GM04503 (cell line): ENCODE measurements at regions not wholly inside any gene's neighbourhood (a gene's known extent, or its start where the extent isn't known, plus 50 kb on each side); places are given as distances from the start of the nearest gene placed in this dataset.

Source experiments
- DNase-seq: peaks from one replicate; pipeline ENCODE4 v3.0.0-alpha.2; 2012; ENCODE audit warnings: low read depth

GRCh38 chr17:70875729-70876310 lies 706.5 kb downstream of the KCNJ2 start:
- no peak for DNase-seq

DNA sequence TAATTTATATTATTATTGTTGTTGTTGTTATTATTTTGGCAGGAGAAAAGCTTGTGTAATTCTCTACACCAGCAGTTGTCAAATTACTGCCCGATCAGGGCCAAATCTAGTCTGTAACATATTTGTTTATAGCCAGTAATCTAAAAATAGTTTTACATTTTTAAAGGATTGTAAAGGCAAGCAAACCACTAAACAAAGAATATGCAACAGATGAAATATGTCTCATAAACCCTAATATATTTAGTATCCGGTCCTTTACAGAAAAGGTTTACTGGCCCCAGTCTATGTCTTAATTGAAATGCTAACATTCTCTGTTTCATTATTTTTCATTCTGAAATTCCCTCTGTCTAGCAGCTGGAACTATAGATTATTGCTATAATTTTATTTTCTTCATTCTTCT lies 709.5 kb downstream of the KCNJ2 start:
- no peak for DNase-seq

- no peak for DNase-seq
Measured at GRCh38 chr17:70879401-70879800, 710.1 kb downstream of the KCNJ2 start.

GRCh38 chr17:70881093-70881492 lies 711.8 kb downstream of the KCNJ2 start:
- DNase-seq, result no peak

- no peak for DNase-seq
Measured at GRCh38 chr17:70882504-70882903, 713.2 kb downstream of the KCNJ2 start.

GRCh38 chr17:70886648-70887047 lies 717.3 kb downstream of the KCNJ2 start:
- DNase-seq, result no peak

GRCh38 chr17:70888324-70888723 lies 719.0 kb downstream of the KCNJ2 start:
- no peak for DNase-seq

DNA sequence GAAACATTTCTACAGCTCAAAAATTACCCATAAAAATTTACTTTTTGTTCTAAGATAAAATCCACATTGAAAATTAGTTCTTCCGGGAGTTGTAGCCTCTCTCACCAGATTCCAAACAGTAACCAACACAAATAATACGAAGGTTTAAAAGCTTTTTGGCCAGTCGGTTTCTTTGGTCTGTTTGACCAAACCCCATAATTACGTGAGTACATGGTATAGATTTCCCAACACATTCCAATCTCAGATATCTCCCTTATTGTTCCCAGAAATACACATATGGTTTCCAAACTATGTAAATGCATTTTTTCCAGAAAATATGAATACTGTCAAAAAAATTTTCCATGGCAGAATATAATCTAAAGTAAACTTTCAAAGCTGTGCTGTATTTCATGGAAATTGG lies 722.0 kb downstream of the KCNJ2 start:
- DNase-seq, result no peak

GRCh38 chr17:70892527-70892926 lies 723.2 kb downstream of the KCNJ2 start:
- no peak for DNase-seq

- no peak for DNase-seq
Measured at GRCh38 chr17:70896843-70897242, 727.5 kb downstream of the KCNJ2 start.

DNA sequence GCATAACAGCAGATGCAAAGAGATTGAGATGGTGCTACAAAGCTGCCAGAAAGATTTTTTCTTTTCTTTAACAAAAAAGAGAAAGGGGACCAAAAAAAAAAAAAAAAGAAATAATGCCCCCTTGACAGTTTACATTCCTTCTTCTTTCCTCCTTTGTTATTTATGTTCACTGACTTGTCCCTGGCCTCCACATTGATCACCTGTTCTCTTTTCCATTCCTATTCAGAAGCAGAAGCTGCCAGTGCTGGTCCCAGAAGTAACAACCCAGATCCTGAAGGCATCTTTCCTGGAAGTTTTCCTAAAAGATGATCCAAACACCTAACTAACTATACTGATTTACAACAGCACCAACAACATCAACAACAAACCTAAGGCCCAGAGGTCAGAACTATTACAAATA lies 728.1 kb downstream of the KCNJ2 start:
- no peak for DNase-seq

DNA sequence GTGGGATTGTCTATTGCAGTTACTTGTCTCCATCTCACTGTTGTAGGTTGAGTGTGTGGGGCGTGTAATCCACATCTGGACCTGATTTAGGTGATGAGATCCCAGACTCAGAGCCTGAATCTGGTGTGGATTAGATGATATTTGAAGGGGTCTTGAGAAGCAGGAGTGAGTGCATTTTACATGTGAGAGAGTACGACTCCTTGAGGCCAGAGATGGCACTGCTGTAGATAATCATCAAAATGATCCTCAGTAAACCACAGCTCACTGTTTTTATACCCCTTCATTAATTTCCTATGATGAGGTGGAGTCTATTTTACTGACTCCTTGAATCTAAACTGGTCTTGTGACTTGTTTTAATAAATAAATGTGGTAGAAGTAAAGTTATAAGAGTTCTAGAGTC lies 732.5 kb downstream of the KCNJ2 start:
- DNase-seq, result no peak

DNA sequence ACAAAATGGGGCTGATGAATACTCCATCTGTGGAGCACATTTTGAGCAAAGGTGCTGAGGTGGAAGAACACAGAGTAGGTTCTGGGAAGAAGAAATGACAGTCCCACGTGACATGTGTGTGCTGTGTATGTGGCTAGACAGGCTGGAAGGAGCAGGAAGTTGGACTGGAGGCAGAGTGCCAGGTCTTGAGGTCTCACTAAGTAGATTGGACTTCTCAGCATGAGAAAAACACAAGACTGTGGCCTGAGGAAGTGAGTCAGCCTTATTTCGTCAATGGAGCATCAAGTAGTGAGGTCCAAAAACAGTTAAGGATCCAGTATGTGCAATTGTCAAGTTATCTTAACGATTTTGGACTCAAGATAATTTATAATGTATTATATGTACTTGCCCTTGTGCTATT lies 736.5 kb downstream of the KCNJ2 start:
- DNase-seq, result peak; percentile 91

- DNase-seq, result no peak
Measured at GRCh38 chr17:70906808-70907207, 737.5 kb downstream of the KCNJ2 start.

DNA sequence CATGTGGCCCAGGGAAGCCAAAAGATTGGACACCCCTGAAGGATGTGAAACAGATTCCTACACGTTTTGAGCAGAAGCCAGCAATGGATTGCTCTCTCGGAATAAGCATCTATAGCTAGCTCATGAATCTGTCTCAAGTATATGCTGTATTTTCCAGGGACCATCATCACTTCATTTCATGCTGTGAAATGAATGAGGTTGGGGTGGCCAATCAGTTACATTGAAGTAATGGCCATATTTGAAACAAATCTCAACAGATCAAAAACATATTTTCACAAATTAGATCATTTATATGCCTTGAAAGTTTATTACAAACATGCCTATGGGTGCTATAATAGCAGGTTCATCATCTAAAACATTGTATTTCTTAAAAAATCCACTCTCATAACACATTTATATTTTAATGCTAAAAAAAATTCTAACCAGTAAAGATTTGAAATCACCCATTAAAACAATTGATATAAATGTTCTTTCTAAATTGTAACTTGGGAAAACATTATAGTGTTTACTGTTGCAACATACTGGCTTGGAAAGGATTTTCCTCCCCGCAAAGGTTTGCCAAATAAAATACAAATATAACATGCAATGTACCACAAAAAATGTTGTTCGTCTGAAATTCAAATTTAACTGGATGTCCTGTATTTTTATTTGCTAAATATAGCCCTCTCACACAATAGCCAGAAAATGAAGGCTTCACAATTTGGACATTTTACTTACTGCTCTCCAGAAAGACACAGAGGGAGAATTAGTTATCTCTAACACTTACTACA lies 743.6 kb downstream of the KCNJ2 start:
- DNase-seq, result peak; percentile 22

DNA sequence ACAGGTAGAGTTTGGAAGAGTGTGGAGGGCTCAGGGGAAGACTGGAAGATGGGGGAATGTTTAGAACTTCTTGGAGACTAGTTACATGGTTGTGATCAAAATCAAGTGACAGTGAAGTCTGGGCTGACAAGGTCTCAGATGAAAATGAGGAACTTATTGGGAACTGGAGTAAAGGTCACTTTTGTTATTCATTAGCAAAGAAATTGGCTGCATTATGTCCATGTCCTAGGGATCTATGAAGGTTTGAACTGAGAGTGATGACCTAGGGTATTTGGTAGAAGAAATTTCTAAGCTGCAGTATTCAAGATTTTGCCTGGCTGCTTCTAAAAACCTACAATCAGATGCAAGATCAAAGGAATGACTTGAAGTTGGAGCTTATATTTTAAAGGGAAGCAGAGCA lies 747.1 kb downstream of the KCNJ2 start:
- DNase-seq, result no peak

DNA sequence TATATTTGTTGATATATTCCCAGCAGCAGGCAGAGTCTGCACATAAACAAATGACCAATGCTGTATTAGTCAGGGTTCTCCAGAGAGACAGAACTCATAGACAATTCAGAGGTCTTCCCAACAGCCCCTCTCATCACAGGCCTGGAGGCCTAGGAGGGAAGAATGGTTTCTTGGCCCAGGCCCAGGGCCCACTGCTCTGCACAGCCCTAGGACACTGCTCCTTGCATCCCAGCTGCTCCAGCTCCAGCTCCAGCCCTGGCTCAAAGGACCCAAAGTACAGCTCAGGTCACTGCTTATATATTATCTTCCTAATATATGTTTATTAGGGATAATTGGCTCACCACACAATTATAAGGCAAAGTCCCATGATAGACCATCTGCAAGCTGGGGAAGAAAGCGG lies 749.9 kb downstream of the KCNJ2 start:
- no peak for DNase-seq

DNA sequence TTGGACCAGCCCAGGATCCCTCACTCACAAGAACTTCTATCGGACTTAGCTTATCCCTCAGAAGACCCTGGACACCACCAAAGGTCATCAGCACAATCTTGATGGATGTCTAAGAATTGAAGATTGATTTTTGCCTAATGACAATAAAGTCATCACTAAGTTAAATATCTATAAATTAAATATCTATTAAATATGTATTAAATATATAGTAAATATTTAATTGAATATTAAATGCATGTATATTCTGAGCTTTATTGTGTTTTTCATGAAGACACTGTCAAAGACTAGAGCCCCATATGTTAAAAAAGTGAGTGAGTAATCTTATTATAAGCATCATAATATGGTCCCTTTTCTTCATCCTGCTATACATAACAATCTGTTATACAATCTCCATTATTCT lies 751.1 kb downstream of the KCNJ2 start:
- DNase-seq, result no peak

- no peak for DNase-seq
Measured at GRCh38 chr17:70922268-70922667, 752.9 kb downstream of the KCNJ2 start.

DNA sequence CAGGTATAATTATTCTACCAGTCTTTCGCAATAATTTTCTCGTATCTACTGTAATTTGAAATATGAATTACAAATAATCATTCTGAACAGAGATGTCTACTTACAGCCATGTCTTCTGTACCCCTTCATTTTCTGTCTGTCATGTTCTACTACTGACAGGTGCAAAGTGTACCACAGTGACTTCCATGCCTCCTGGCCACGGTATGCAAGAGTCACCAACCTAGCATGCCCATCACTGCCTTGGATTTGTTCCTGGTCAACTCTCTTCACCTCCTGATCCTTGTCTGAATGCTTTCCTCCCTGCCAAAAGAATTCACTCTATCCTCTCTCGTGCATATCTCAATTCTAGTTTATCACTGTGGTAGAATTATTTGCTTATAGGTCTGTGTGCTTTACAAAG lies 755.4 kb downstream of the KCNJ2 start:
- no peak for DNase-seq

- no peak for DNase-seq
Measured at GRCh38 chr17:70929226-70929625, 759.9 kb downstream of the KCNJ2 start.

DNA sequence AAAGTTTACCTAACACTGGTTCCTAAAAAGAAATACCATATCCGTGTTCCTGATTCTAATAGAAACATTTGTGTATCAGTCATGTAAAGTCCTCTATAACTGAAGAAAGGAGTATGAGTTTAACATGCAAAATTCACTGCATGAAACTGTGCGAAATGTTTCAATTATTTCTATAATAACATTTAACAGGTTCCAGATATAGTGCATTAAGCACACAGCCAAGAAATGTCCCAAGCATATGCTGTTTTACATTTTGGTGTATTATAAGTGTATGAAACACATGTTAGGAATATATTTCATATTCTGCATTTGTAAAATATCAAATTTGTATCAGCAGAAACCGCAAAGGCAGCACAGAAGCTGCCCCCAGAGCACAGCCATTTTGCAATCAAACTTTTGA lies 764.9 kb downstream of the KCNJ2 start:
- DNase-seq, result no peak

DNA sequence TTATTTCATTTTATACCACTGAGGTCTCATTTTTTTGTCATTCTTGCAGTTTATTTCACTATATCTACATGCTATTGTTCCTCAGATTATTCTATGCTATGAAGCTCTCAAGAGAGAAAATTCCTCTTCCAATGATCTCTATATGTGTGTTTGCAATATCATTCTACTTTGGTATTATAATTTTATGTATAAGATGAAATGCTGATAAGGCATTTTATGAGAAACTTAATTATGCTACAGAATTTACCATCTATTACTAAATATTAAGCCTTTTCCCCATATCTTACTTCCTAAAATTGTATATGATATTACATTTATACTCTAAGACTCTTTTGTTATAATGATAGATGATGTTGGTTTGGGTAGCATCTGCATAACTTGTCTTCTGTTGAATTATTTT lies 765.5 kb downstream of the KCNJ2 start:
- DNase-seq, result no peak

- DNase-seq, result no peak
Measured at GRCh38 chr17:70936724-70937123, 767.4 kb downstream of the KCNJ2 start.
